BE2C (cell line): ENCODE measurements at regions not wholly inside any gene's neighbourhood (a gene's known extent, or its start where the extent isn't known, plus 50 kb on each side); places are given as distances from the start of the nearest gene placed in this dataset.

ENCODE experiments used
- DNase-seq: peaks from one replicate; pipeline ENCODE4 v3.0.0-alpha.2; 2020
- H3K27me3 ChIP-seq: fragments of 250-450 bp; sonication (Bioruptor Pico); 2 replicates; pipeline ENCODE4 v1.5.1; 2020; ENCODE audit warnings: mild to moderate bottlenecking
- H3K36me3 ChIP-seq: fragments of 250-450 bp; sonication (Bioruptor Pico); 2 replicates; pipeline ENCODE4 v1.5.1; 2020; ENCODE audit warnings: mild to moderate bottlenecking
- H3K4me1 ChIP-seq: fragments of 250-450 bp; sonication (Bioruptor Pico); 2 replicates; pipeline ENCODE4 v1.5.1; 2020
- H3K4me3 ChIP-seq: 2 replicates; pipeline ENCODE4 v1.5.1; 2011; ENCODE audit warnings: low read depth, low read length
- H3K9me3 ChIP-seq: fragments of 250-450 bp; sonication (Bioruptor Pico); 2 replicates; pipeline ENCODE4 v1.5.1; 2020
- TF ChIP-seq, protein P1 (sequence below): IDR thresholded peaks from 2 replicates; pipeline ENCODE4 v1.5.1; 2012; ENCODE audit warnings: mild to moderate bottlenecking, low read depth, low read length

DNA sequence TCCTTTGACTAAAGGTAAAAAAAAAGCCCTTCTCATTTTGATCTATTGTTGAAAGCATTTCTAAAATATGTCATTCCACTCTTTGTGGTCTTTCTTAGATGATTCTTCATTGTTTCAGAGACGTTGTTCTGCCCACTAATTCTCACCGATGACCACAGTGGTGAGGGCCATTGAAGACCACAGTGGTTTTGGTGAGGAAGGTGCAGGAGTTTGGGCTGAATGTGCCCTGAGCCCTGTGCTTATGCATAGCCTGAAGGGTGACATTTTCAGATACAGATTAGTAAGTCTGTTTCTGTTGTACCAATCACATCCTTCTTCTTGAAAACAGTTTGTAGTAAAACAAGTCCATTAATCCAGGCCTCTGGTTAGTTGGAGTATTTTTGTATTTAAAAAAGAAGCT lies 251.3 kb upstream of the ATP5MC3 start:
- Histone ChIP-seq H3K36me3 (no peaks in the 10 kb centered on the region), H3K4me1 (no peaks in the 10 kb centered on the region), H3K27me3 (no peaks in the 10 kb centered on the region), H3K4me3 (no peak overlapping the region), H3K9me3 (no peaks in the 10 kb centered on the region)
- no peak for DNase-seq
- TF ChIP-seq, protein P1, sequence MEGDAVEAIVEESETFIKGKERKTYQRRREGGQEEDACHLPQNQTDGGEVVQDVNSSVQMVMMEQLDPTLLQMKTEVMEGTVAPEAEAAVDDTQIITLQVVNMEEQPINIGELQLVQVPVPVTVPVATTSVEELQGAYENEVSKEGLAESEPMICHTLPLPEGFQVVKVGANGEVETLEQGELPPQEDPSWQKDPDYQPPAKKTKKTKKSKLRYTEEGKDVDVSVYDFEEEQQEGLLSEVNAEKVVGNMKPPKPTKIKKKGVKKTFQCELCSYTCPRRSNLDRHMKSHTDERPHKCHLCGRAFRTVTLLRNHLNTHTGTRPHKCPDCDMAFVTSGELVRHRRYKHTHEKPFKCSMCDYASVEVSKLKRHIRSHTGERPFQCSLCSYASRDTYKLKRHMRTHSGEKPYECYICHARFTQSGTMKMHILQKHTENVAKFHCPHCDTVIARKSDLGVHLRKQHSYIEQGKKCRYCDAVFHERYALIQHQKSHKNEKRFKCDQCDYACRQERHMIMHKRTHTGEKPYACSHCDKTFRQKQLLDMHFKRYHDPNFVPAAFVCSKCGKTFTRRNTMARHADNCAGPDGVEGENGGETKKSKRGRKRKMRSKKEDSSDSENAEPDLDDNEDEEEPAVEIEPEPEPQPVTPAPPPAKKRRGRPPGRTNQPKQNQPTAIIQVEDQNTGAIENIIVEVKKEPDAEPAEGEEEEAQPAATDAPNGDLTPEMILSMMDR, result no peak

DNA sequence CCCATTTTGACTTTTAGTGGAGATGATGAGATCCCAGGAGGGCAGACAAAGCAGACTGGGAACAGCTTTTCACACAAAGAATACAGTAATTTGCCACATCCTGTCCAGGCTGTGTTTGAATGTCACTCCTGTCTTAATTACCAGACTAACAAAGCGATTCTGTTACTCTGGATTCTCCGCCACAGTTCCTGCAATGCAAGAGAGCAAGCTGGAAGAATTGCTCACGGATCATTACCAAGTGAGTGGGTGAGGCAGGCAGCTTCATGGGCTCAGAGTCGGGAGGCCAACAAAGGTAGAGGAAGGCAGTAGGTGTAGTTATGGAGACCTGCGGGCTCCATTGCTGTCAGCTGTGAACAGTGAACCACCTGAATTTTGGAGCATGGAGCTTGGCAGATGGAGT lies 250.5 kb upstream of the ATP5MC3 start:
- Histone ChIP-seq H3K36me3 (no peaks in the 10 kb centered on the region), H3K27me3 (no peaks in the 10 kb centered on the region), H3K4me3 (no peak overlapping the region), H3K9me3 (no peaks in the 10 kb centered on the region), H3K4me1 (no peaks in the 10 kb centered on the region)
- TF ChIP-seq, protein P1, result no peak
- no peak for DNase-seq

DNA sequence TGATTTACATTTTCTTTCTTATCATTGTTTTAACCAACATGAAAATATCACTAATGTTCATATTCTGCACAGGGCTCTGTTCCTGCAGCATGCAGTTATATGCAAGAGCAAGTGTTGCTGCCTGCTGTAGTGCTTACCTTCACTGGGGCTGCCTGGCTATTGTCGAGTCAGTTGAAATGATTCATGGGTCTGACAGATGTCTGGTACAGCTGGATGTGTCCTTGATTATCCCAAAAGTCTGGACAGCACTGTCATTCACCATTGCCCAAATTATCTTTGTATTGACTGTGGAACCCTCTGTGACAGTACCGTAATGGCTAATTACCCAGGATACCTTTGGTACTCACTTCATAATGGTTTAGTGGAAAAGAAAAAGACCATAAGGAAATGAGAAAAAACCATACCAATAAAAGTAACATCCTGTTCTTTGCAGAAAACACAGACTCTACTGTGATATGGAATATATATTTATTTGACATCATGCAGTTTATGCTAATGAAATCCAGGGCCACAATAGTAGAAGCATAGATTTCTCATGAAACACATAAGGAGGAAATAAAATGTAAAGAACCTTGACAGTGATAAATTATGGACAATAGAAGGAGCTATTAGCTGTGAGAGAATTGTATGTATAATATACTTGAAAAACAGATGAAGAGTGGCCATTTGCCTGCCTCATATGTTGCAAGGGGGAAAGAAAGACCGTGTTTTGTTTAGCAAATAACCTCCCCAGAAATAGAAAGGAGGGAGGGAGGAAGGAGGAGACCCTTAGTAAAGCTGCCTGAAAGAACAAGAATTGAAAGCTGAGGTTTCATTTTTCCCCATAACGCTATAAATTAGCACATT lies 249.8 kb upstream of the ATP5MC3 start:
- H3K27me3 ChIP-seq, result no peaks in the 10 kb centered on the region
- peak; percentile 51 for DNase-seq
- TF ChIP-seq, protein P1, result no peak
- no peak overlapping the region for H3K4me3 ChIP-seq
- H3K36me3 ChIP-seq, result no peaks in the 10 kb centered on the region
- no peaks in the 10 kb centered on the region for H3K9me3 ChIP-seq
- H3K4me1 ChIP-seq, result no peaks in the 10 kb centered on the region

DNA sequence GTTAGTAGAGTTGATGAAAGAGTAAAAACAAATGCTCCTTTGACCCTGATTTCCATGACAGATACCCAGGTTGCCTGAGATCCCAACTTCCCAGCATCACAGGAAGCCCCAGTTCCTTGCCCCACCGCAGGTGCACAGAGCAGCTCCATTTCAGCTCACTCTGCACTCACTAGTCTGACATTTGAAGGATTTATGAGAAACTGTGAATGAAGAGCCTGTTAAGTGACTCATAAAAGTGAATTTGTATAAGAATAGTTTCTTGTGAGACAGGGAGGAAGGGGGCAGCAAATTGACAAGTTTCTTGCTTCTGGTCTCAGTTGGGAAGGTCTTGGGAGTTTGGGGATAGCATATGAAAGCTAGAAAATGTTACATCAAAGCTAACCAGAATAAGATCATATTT lies 248.7 kb upstream of the ATP5MC3 start:
- H3K9me3 ChIP-seq, result no peaks in the 10 kb centered on the region
- H3K36me3 ChIP-seq, result no peaks in the 10 kb centered on the region
- H3K27me3 ChIP-seq, result no peaks in the 10 kb centered on the region
- H3K4me1 ChIP-seq, result no peaks in the 10 kb centered on the region
- H3K4me3 ChIP-seq, result no peak overlapping the region
- no peak for DNase-seq
- TF ChIP-seq, protein P1, result no peak

DNA sequence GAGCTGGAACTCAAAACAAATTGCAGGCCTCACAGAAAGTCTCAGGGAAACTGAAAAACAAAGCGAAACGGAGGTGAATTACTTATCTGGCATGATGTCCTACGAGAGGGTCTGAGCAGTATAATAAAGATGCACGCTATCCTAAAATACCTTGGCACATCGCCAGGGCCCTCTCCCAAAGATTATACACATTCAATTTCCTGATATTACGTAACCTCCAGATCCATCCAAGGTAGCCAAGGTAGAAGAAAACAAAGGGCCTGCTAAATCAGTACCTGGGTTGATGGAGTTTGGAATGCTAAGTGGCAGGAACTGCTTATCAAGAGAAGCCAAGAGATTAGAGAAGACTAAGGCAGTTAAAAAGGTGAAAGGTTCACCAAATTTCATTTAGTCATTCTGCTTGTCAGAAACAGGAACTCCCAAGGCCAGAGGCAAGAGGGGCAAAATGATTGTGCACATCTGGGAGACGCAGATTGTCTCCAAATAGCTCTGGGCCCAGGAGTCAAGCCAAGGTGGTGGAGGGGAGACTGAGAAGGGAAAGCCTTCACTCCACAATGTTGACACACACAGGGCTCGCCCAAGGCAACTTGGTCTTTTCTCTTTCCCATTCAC lies 236.8 kb upstream of the ATP5MC3 start:
- TF ChIP-seq, protein P1, result no peak
- Histone ChIP-seq H3K4me3 (no peak overlapping the region), H3K4me1 (peaks cover 2% of the 10 kb centered on the region), H3K36me3 (no peaks in the 10 kb centered on the region), H3K27me3 (no peaks in the 10 kb centered on the region), H3K9me3 (no peaks in the 10 kb centered on the region)
- peak; percentile 57 for DNase-seq

DNA sequence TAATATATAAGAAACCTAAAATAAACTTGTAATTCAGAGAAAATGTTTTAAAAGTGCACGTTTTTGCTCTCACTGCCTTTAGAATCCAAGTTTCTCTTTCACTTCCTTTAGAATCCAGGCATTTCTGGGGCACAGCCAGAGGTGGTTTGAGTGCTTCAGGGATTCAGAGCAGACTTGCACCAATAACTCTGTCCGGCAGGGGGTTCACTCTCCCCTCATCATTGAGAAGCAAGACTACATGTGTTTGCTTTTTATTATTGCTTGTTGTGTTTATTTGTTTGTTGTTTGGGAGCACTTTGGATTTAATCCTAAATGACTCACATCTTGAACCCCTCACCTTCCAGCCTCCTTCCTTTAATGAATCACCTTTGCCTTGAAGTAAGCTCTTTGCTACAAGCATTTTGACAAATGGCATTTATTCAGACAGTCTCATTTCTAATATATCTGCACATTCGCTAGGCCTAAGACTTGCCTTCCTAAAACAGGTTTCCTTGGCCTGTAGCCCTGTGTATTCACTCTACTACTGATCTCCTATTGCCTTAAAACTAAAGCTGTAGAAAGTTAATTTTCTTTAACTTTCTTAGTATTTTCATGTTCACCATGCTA lies 233.5 kb upstream of the ATP5MC3 start:
- Histone ChIP-seq H3K4me1 (peaks cover 2% of the 10 kb centered on the region), H3K36me3 (no peaks in the 10 kb centered on the region), H3K4me3 (no peak overlapping the region), H3K27me3 (no peaks in the 10 kb centered on the region), H3K9me3 (no peaks in the 10 kb centered on the region)
- DNase-seq, result peak; percentile 60
- TF ChIP-seq, protein P1, result peak; percentile 65
